ENCODE measurements at regions not wholly inside any gene's neighbourhood (a gene's known extent, or its start where the extent isn't known, plus 50 kb on each side); places are given as distances from the start of the nearest gene placed in this dataset.
A peak's percentile ranks its signal among the peaks of the same experiment; 100 is the strongest.
"Not testable (repeated sequence)": the region's sequence is repeated elsewhere in the genome, so short reads cannot be mapped to it uniquely, and the experiment has no call there.

GRCh38 chr5:153267506-153267905 lies 223.0 kb upstream of the GRIA1 start:
- Mint-ChIP-seq H3K4me3 (no peak overlapping the region), H3K27me3 (ENCODE audit: low read depth, poor library complexity) (peaks cover 7% of the 10 kb centered on the region), H3K36me3 (ENCODE audit: low read depth) (no peaks in the 10 kb centered on the region), H3K9me3 (no peaks in the 10 kb centered on the region), H3K4me1 (no peaks in the 10 kb centered on the region), H3K27ac (no peak overlapping the region)
- no peak for TF ChIP-seq CTCF (IDR thresholded peaks at IDR 0.05)
- no peak for DNase-seq

GRCh38 chr5:153275695-153276094 lies 214.8 kb upstream of the GRIA1 start:
- Mint-ChIP-seq H3K36me3 (ENCODE audit: low read depth) (no peaks in the 10 kb centered on the region), H3K27me3 (ENCODE audit: low read depth, poor library complexity) (peaks cover 11% of the 10 kb centered on the region), H3K9me3 (no peaks in the 10 kb centered on the region), H3K27ac (no peak overlapping the region), H3K4me1 (no peaks in the 10 kb centered on the region), H3K4me3 (no peak overlapping the region)
- TF ChIP-seq CTCF (IDR thresholded peaks at IDR 0.05) = no peak
- no peak for DNase-seq

- peaks cover 11% of the 10 kb centered on the region for H3K27me3 Mint-ChIP-seq (ENCODE audit: low read depth, poor library complexity)
Observed at GRCh38 chr5:153276151-153276550, 214.3 kb upstream of the GRIA1 start.

GRCh38 chr5:153296251-153296844 lies 194.1 kb upstream of the GRIA1 start:
- not testable (repeated sequence) for H3K27me3 Mint-ChIP-seq (ENCODE audit: low read depth, poor library complexity); H3K4me1 Mint-ChIP-seq; H3K4me3 Mint-ChIP-seq; DNase-seq; H3K27ac Mint-ChIP-seq
- Mint-ChIP-seq H3K36me3 (ENCODE audit: low read depth) (peaks cover 11% of the 10 kb centered on the region), H3K9me3 (peaks cover 43% of the 10 kb centered on the region)

More at GRCh38 chr5:153276151-153276550, 214.3 kb upstream of the GRIA1 start:
- Mint-ChIP-seq H3K4me3 (no peak overlapping the region), H3K9me3 (no peaks in the 10 kb centered on the region), H3K4me1 (no peaks in the 10 kb centered on the region), H3K36me3 (ENCODE audit: low read depth) (no peaks in the 10 kb centered on the region), H3K27ac (no peak overlapping the region)
- peak; percentile 86 for DNase-seq
- no peak for TF ChIP-seq CTCF (IDR thresholded peaks at IDR 0.05)

GRCh38 chr5:153299891-153300290 lies 190.6 kb upstream of the GRIA1 start:
- peaks cover 11% of the 10 kb centered on the region for H3K36me3 Mint-ChIP-seq (ENCODE audit: low read depth)
- no peak for TF ChIP-seq CTCF (IDR thresholded peaks at IDR 0.05)
- no peak overlapping the region for H3K27ac Mint-ChIP-seq
- H3K27me3 Mint-ChIP-seq (ENCODE audit: low read depth, poor library complexity) = no peaks in the 10 kb centered on the region
- H3K4me3 Mint-ChIP-seq = no peak overlapping the region
- H3K9me3 Mint-ChIP-seq = peaks cover 40% of the 10 kb centered on the region
- DNase-seq = no peak
- no peaks in the 10 kb centered on the region for H3K4me1 Mint-ChIP-seq

GRCh38 chr5:153308282-153308681 lies 182.2 kb upstream of the GRIA1 start:
- H3K27ac Mint-ChIP-seq = no peak overlapping the region
- H3K27me3 Mint-ChIP-seq (ENCODE audit: low read depth, poor library complexity) = no peaks in the 10 kb centered on the region
- H3K4me3 Mint-ChIP-seq = no peak overlapping the region
- DNase-seq = no peak
- H3K4me1 Mint-ChIP-seq = no peaks in the 10 kb centered on the region
- peaks cover 19% of the 10 kb centered on the region for H3K9me3 Mint-ChIP-seq
- TF ChIP-seq CTCF (IDR thresholded peaks at IDR 0.05) = no peak
- no peaks in the 10 kb centered on the region for H3K36me3 Mint-ChIP-seq (ENCODE audit: low read depth)

Data from nephron progenitor cell (in vitro differentiated cells).